DND-41 (cell line): ENCODE measurements at regions not wholly inside any gene's neighbourhood (a gene's known extent, or its start where the extent isn't known, plus 50 kb on each side); places are given as distances from the start of the nearest gene placed in this dataset.

ENCODE experiments used
- EZH2 ChIP-seq: IDR thresholded peaks from 3 replicates; pipeline ENCODE4 v1.6.1; 2012; ENCODE audit warnings: borderline replicate concordance, low read depth, mild to moderate bottlenecking, moderate library complexity, low read length, inconsistent platforms; ENCODE audit not compliant: severe bottlenecking
- TF ChIP-seq, protein P1 (sequence below): IDR thresholded peaks from 2 replicates; pipeline ENCODE4 v1.5.1; 2012; ENCODE audit warnings: borderline replicate concordance, low read length, moderate library complexity, mild to moderate bottlenecking; ENCODE audit not compliant: poor library complexity, severe bottlenecking; ENCODE audit errors: extremely low read depth

DNA sequence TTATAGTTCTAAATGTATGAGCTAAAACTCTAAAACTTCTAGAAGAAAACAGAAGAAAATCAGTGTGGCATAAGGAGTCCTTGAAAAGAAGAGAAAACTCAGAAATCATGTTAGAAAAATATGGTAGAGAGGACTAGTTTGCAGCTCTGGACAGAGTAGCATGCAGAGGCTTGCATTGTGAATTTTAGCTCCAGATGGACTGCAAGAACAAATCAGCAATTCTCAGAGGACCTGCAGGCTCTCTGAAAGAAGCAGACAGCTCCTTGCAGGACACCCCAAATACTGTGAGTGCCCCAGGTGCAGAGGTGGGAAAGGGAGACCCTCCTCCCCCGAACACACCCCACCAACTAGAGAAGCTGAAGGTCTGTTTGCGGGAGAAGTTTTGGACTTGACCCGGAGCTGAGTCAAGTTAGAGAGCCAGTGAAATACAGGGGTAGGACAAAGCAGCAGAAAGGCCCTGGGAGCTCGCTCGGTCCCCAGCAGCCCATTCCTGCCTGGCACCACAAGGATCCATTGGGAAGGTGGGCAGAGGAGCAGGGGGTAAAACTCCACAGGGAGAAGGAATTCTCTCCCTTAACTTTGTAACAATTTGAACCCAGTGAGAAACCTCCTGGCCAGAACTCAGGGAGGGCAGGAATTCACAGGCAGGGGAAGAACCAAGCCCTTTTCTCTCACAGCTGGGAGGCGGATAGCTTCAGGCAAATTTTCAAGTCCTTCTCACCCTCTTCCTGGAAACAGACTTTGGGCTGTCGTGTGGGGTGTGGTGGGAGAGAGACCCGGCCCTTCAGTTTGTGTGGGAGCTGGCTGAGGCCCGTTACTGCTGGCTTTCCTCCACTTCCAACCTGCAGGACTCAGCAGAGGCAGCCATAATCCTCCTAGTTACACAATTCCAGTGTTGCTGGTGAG is 216.2 kb upstream of the SLC35G4 start:
- TF ChIP-seq, protein P1, sequence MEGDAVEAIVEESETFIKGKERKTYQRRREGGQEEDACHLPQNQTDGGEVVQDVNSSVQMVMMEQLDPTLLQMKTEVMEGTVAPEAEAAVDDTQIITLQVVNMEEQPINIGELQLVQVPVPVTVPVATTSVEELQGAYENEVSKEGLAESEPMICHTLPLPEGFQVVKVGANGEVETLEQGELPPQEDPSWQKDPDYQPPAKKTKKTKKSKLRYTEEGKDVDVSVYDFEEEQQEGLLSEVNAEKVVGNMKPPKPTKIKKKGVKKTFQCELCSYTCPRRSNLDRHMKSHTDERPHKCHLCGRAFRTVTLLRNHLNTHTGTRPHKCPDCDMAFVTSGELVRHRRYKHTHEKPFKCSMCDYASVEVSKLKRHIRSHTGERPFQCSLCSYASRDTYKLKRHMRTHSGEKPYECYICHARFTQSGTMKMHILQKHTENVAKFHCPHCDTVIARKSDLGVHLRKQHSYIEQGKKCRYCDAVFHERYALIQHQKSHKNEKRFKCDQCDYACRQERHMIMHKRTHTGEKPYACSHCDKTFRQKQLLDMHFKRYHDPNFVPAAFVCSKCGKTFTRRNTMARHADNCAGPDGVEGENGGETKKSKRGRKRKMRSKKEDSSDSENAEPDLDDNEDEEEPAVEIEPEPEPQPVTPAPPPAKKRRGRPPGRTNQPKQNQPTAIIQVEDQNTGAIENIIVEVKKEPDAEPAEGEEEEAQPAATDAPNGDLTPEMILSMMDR, result no peak
- no peak for TF ChIP-seq EZH2
